DND-41 (cell line): ENCODE measurements at regions not wholly inside any gene's neighbourhood (a gene's known extent, or its start where the extent isn't known, plus 50 kb on each side); places are given as distances from the start of the nearest gene placed in this dataset.

ENCODE experiments used
- ATAC-seq: fragments of 200-7000 bp; cut with Tn5 transposase; 3 replicates; pipeline ENCODE4 v1.9.1; 2021; ENCODE audit warnings: low read depth; ENCODE audit not compliant: insufficient read depth
- DNase-seq: peaks from one replicate; pipeline ENCODE4 v3.0.0-alpha.2; 2020
- H2AFZ ChIP-seq: 2 replicates; pipeline ENCODE4 v1.6.0; 2012; ENCODE audit warnings: low read depth, low read length
- H3K27ac ChIP-seq: 2 replicates; pipeline ENCODE4 v1.5.1; 2012; ENCODE audit warnings: low read length, inconsistent platforms
- H3K27me3 ChIP-seq: fragments of 200-600 bp; sonication (generic); 2 replicates; pipeline ENCODE4 v1.6.0; 2012; ENCODE audit warnings: low read length, mild to moderate bottlenecking, inconsistent platforms; ENCODE audit not compliant: insufficient read depth, poor library complexity
- H3K36me3 ChIP-seq: 2 replicates; pipeline ENCODE4 v1.5.1; 2012; ENCODE audit warnings: low read length, inconsistent platforms; ENCODE audit not compliant: insufficient read depth
- H3K4me1 ChIP-seq: 2 replicates; pipeline ENCODE4 v1.5.1; 2012; ENCODE audit warnings: mild to moderate bottlenecking, low read length; ENCODE audit not compliant: insufficient read depth
- H3K4me2 ChIP-seq: 2 replicates; pipeline ENCODE4 v1.6.0; 2012; ENCODE audit warnings: mild to moderate bottlenecking, moderate library complexity, low read length, inconsistent platforms; ENCODE audit not compliant: insufficient read depth
- H3K4me3 ChIP-seq, 2 experiments: fragments of 200-600 bp in 1 of 2; shearing (Covaris generic) in 1 of 2; 2 replicates each; pipeline ENCODE4 v1.5.1; 2012 to 2016; ENCODE audit warnings: inconsistent platforms in 2 of 2, low read length in 2 of 2, mild to moderate bottlenecking in 2 of 2, low read depth in 1 of 2, moderate library complexity in 1 of 2
- H3K79me2 ChIP-seq: 2 replicates; pipeline ENCODE4 v1.6.0; 2012; ENCODE audit warnings: low read length, inconsistent platforms; ENCODE audit not compliant: insufficient read depth
- H3K9ac ChIP-seq: 2 replicates; pipeline ENCODE4 v1.6.0; 2012; ENCODE audit warnings: low read depth, mild to moderate bottlenecking, inconsistent platforms, low read length, moderate library complexity
- H3K9me3 ChIP-seq: 2 replicates; pipeline ENCODE4 v1.5.1; 2012; ENCODE audit warnings: low read length, moderate library complexity, mild to moderate bottlenecking, inconsistent platforms; ENCODE audit not compliant: insufficient read depth, severe bottlenecking
- H4K20me1 ChIP-seq: 2 replicates; pipeline ENCODE4 v1.6.0; 2012; ENCODE audit warnings: low read length; ENCODE audit not compliant: insufficient read depth
- CTCF ChIP-seq: IDR thresholded peaks from 2 replicates; pipeline ENCODE4 v1.5.1; 2012; ENCODE audit warnings: borderline replicate concordance, low read length, moderate library complexity, mild to moderate bottlenecking; ENCODE audit not compliant: poor library complexity, severe bottlenecking; ENCODE audit errors: extremely low read depth
- EZH2 ChIP-seq: IDR thresholded peaks from 3 replicates; pipeline ENCODE4 v1.6.1; 2012; ENCODE audit warnings: borderline replicate concordance, low read depth, mild to moderate bottlenecking, moderate library complexity, low read length, inconsistent platforms; ENCODE audit not compliant: severe bottlenecking

DNA sequence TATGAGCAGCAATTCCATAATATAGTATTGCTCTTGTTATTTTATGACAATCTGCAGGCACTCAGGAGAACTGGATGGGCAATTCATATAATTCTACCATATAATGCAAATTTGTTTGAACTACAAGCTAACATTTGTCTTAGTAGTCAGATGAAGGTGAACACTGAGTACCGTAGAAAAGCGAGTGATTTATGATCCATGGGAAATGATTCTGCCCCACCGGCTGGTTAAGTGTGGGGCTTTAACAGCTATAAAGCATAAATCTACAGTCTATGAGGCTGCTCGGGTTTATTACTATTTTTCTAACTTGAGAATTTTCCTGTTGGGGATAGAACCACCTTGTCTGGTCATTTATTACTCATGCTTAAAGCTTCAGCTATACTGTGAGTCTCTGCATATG, 275.5 kb downstream of the PCDH10 start:
- Histone ChIP-seq H3K9ac (no peak overlapping the region), H3K4me3 (no peak overlapping the region), H3K79me2 (no peaks in the 10 kb centered on the region)

GRCh38 chr4:133403913-133404312, 254.8 kb downstream of the PCDH10 start:
- Histone ChIP-seq H3K27ac (no peak overlapping the region), H2AFZ (0 out of 2 replicates have a peak overlapping the region, but pooled peaks have one; percentile 14), H3K9me3 (no peaks in the 10 kb centered on the region), H3K36me3 (no peaks in the 10 kb centered on the region), H3K79me2 (no peaks in the 10 kb centered on the region), H4K20me1 (no peaks in the 10 kb centered on the region), H3K27me3 (no peaks in the 10 kb centered on the region), H3K4me2 (no peak overlapping the region), H3K4me3 (no peak overlapping the region), H3K4me1 (no peaks in the 10 kb centered on the region), H3K9ac (no peak overlapping the region)
- no peak for DNase-seq
- TF ChIP-seq CTCF (no peak), EZH2 (no peak)
- no peak for ATAC-seq

More for the DNA sequence above, 275.5 kb downstream of the PCDH10 start:
- no peaks in the 10 kb centered on the region for H3K36me3 ChIP-seq
- no peaks in the 10 kb centered on the region for H4K20me1 ChIP-seq
- H3K4me2 ChIP-seq = no peak overlapping the region
- no peak overlapping the region for H2AFZ ChIP-seq
- no peak for ATAC-seq
- no peak for TF ChIP-seq EZH2
- no peak for TF ChIP-seq CTCF
- no peaks in the 10 kb centered on the region for H3K4me1 ChIP-seq
- no peak for DNase-seq
- no peaks in the 10 kb centered on the region for H3K9me3 ChIP-seq
- H3K27ac ChIP-seq = no peak overlapping the region
- H3K27me3 ChIP-seq = no peaks in the 10 kb centered on the region

DNA sequence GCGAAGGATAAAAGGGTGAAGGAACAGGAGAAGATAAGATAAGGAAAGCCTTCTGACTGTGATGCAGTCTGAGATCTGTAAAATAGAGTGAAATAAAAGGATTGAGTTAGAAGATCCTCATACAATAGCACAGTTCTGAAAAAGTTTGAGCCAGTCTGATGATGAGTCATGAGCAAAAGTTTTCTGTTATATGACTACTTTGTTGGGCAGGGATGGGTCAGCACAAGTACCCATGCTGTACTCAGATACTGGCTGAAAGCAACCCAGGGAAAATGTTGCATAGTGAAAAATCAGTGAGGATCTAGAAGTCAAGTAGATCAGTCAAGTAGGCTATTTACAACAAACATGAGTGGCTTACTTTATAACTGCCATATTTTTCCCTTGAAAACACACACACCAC, 253.5 kb downstream of the PCDH10 start:
- DNase-seq = no peak
- H3K4me1 ChIP-seq = no peaks in the 10 kb centered on the region
- H3K9ac ChIP-seq = no peak overlapping the region
- no peaks in the 10 kb centered on the region for H4K20me1 ChIP-seq
- no peak overlapping the region for H2AFZ ChIP-seq
- H3K27ac ChIP-seq = no peak overlapping the region
- no peak overlapping the region for H3K4me3 ChIP-seq
- TF ChIP-seq EZH2 (no peak), CTCF (no peak)
- H3K27me3 ChIP-seq = no peaks in the 10 kb centered on the region
- H3K79me2 ChIP-seq = no peaks in the 10 kb centered on the region
- H3K4me2 ChIP-seq = no peak overlapping the region
- no peaks in the 10 kb centered on the region for H3K36me3 ChIP-seq
- no peaks in the 10 kb centered on the region for H3K9me3 ChIP-seq
- no peak for ATAC-seq
